Panc1 (cell line): ENCODE measurements at regions not wholly inside any gene's neighbourhood (a gene's known extent, or its start where the extent isn't known, plus 50 kb on each side); places are given as distances from the start of the nearest gene placed in this dataset.

Experiments used
- ATAC-seq: fragments of 200-7000 bp; cut with Tn5 transposase; 2 replicates; pipeline ENCODE4 v1.9.1; 2020; ENCODE audit warnings: mild to moderate bottlenecking, moderate library complexity
- BruUV-seq: library from RNA; stranded (reverse); fragments of 400-500 nt; replicated peaks from 2 replicates; lab custom pipeline; 2021; lab: Mats Ljungman, UMichigan
- CTCF ChIA-PET: fragments of 300-600 bp; sonication (Branson Sonifier 250); formaldehyde crosslinking; loops from one replicate; lab custom pipeline; 2022; ENCODE audit warnings: antibody characterized with exemption; lab: Charles Lee
- POLR2A ChIA-PET: fragments of 300-600 bp; sonication (Branson Sonifier 250); formaldehyde crosslinking; loops from one replicate; lab custom pipeline; 2022; ENCODE audit warnings: antibody characterized with exemption; lab: Charles Lee
- DNase-seq: peaks from one replicate; pipeline ENCODE4 v3.0.0-alpha.2; 2010; ENCODE audit warnings: low read depth, low spot score
- H3K27ac ChIP-seq: 2 replicates; pipeline ENCODE4 v1.5.1; 2011; ENCODE audit warnings: mild to moderate bottlenecking, low read length, inconsistent platforms
- H3K27me3 ChIP-seq: fragments of 200-500 bp; sonication (Bioruptor generic); 2 replicates; pipeline ENCODE4 v1.6.0; 2014; ENCODE audit warnings: low read length, inconsistent platforms; ENCODE audit not compliant: control insufficient read depth, insufficient read depth
- H3K36me3 ChIP-seq: fragments of 200-500 bp; sonication (Bioruptor generic); 2 replicates; pipeline ENCODE4 v1.5.1; 2014; ENCODE audit warnings: inconsistent platforms, mild to moderate bottlenecking, low read length, moderate library complexity; ENCODE audit not compliant: control insufficient read depth, insufficient read depth
- H3K4me1 ChIP-seq: 2 replicates; pipeline ENCODE4 v1.5.1; 2011; ENCODE audit warnings: inconsistent platforms, mild to moderate bottlenecking, low read length, moderate library complexity; ENCODE audit not compliant: control insufficient read depth, insufficient read depth
- H3K4me3 ChIP-seq, 2 experiments: 2 replicates each; pipeline ENCODE4 v1.5.1; 2011 to 2012; ENCODE audit warnings: low read depth in 2 of 2, low read length in 2 of 2, mild to moderate bottlenecking in 2 of 2, inconsistent platforms in 1 of 2, moderate library complexity in 1 of 2
- H3K9me3 ChIP-seq: fragments of 200-500 bp; sonication (Bioruptor generic); 2 replicates; pipeline ENCODE4 v1.5.1; 2014; ENCODE audit warnings: low read depth, mild to moderate bottlenecking, inconsistent platforms, low read length, moderate library complexity; ENCODE audit not compliant: control insufficient read depth, insufficient read depth
- POLR2AphosphoS5 ChIP-seq: IDR thresholded peaks from 2 replicates; pipeline ENCODE4 v1.6.1; 2012; ENCODE audit warnings: mild to moderate bottlenecking, low read depth, low read length, moderate library complexity
- SIN3A ChIP-seq: IDR thresholded peaks from 2 replicates; pipeline ENCODE4 v1.6.1; 2012; ENCODE audit warnings: low read depth, mild to moderate bottlenecking, low read length, moderate library complexity, borderline replicate concordance; ENCODE audit not compliant: insufficient read depth
- TCF7L2 ChIP-seq: IDR thresholded peaks from 2 replicates; pipeline ENCODE4 v1.6.1; 2011; ENCODE audit warnings: mild to moderate bottlenecking, low read depth, low read length, inconsistent platforms
- in situ Hi-C: cut with HindIII; loops from 2 replicates; pipeline ENCODE4 v1.10.0; 2016; ENCODE audit warnings: low sequenced_read_pairs, low pct_unique_long_range_greater_than_20kb
- intact Hi-C: fragments of 100-400 bp; cut with micrococcal nuclease; formaldehyde crosslinking; loops from one replicate; pipeline ENCODE4 v1.10.0; 2022; ENCODE audit not compliant: unreplicated experiment
- TF ChIP-seq, protein P1 (sequence below), 2 experiments: IDR thresholded peaks; 2 replicates each; pipeline ENCODE4 v1.6.1; 2011 to 2012; ENCODE audit warnings: low read depth in 2 of 2, control low read depth in 1 of 2, low read length in 1 of 2, mild to moderate bottlenecking in 1 of 2, moderate library complexity in 1 of 2; ENCODE audit not compliant: insufficient read depth in 1 of 2
- TF ChIP-seq, protein P2 (sequence below): fragments of 450-650 bp; IDR thresholded peaks from 2 replicates; pipeline ENCODE4 v1.5.1; 2017; ENCODE audit warnings: mild to moderate bottlenecking

- ATAC-seq (no peak), DNase-seq (no peak)
- Histone ChIP-seq H3K36me3 (no peaks in the 10 kb centered on the region), H3K27me3 (no peaks in the 10 kb centered on the region), H3K9me3 (no peaks in the 10 kb centered on the region), H3K4me1 (no peaks in the 10 kb centered on the region), H3K27ac (no peak overlapping the region), H3K4me3 (no peak overlapping the region)
- no TSS peak for BruUV-seq
- CTCF ChIA-PET, result no interaction called here
- intact Hi-C loops (no loop called here), in situ Hi-C loops (no loop called here)
- no peak for TF ChIP-seq SIN3A
- TF ChIP-seq, protein P1, sequence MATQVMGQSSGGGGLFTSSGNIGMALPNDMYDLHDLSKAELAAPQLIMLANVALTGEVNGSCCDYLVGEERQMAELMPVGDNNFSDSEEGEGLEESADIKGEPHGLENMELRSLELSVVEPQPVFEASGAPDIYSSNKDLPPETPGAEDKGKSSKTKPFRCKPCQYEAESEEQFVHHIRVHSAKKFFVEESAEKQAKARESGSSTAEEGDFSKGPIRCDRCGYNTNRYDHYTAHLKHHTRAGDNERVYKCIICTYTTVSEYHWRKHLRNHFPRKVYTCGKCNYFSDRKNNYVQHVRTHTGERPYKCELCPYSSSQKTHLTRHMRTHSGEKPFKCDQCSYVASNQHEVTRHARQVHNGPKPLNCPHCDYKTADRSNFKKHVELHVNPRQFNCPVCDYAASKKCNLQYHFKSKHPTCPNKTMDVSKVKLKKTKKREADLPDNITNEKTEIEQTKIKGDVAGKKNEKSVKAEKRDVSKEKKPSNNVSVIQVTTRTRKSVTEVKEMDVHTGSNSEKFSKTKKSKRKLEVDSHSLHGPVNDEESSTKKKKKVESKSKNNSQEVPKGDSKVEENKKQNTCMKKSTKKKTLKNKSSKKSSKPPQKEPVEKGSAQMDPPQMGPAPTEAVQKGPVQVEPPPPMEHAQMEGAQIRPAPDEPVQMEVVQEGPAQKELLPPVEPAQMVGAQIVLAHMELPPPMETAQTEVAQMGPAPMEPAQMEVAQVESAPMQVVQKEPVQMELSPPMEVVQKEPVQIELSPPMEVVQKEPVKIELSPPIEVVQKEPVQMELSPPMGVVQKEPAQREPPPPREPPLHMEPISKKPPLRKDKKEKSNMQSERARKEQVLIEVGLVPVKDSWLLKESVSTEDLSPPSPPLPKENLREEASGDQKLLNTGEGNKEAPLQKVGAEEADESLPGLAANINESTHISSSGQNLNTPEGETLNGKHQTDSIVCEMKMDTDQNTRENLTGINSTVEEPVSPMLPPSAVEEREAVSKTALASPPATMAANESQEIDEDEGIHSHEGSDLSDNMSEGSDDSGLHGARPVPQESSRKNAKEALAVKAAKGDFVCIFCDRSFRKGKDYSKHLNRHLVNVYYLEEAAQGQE (IDR thresholded peaks at IDR 0.05; ENCODE audit: insufficient read depth in 1 of 2, low read depth in 2 of 2, low read length in 1 of 2), result no peak
- TF ChIP-seq POLR2AphosphoS5, result no peak
- TF ChIP-seq TCF7L2, result no peak
- TF ChIP-seq, protein P2, sequence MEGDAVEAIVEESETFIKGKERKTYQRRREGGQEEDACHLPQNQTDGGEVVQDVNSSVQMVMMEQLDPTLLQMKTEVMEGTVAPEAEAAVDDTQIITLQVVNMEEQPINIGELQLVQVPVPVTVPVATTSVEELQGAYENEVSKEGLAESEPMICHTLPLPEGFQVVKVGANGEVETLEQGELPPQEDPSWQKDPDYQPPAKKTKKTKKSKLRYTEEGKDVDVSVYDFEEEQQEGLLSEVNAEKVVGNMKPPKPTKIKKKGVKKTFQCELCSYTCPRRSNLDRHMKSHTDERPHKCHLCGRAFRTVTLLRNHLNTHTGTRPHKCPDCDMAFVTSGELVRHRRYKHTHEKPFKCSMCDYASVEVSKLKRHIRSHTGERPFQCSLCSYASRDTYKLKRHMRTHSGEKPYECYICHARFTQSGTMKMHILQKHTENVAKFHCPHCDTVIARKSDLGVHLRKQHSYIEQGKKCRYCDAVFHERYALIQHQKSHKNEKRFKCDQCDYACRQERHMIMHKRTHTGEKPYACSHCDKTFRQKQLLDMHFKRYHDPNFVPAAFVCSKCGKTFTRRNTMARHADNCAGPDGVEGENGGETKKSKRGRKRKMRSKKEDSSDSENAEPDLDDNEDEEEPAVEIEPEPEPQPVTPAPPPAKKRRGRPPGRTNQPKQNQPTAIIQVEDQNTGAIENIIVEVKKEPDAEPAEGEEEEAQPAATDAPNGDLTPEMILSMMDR, result no peak
- POLR2A ChIA-PET, result interaction anchor here (0.5 kb wide), 1 partner anchor 11 kb away, joined by 4 read pairs; no protein-coding TSS in a partner anchor
Measured at GRCh38 chr12:18819484-18819883, 81.6 kb downstream of the CAPZA3 start.

- no peak for TF ChIP-seq POLR2AphosphoS5
- TF ChIP-seq, protein P2, result no peak
- TF ChIP-seq, protein P1 (IDR thresholded peaks at IDR 0.05; ENCODE audit: insufficient read depth in 1 of 2, low read depth in 2 of 2, low read length in 1 of 2), result no peak
- no peak for TF ChIP-seq TCF7L2
- no peak for TF ChIP-seq SIN3A
- Histone ChIP-seq H3K36me3 (no peaks in the 10 kb centered on the region), H3K9me3 (no peaks in the 10 kb centered on the region), H3K4me1 (no peaks in the 10 kb centered on the region), H3K4me3 (no peak overlapping the region), H3K27ac (no peak overlapping the region), H3K27me3 (no peaks in the 10 kb centered on the region)
- DNase-seq (no peak), ATAC-seq (no peak)
- in situ Hi-C loops (no loop called here), intact Hi-C loops (no loop called here)
- CTCF ChIA-PET, result no interaction called here
- BruUV-seq, result no TSS peak
- POLR2A ChIA-PET, result no interaction called here
Measured at GRCh38 chr12:18823461-18823860, 85.5 kb downstream of the CAPZA3 start.
